Endometrium (tissue), 2 donors: ENCODE measurements at regions not wholly inside any gene's neighbourhood (a gene's known extent, or its start where the extent isn't known, plus 50 kb on each side); places are given as distances from the start of the nearest gene placed in this dataset.

Source experiments
- FAIRE-seq: peaks from 2 replicates; lab custom pipeline; 2012; peaks lifted over from hg19 to GRCh38; lab: Jason Lieb, UNC
- donor health status: control.
- donor health status: control.

- no peak for FAIRE-seq
Measured at GRCh38 chr2:195495966-195496365, 161.1 kb upstream of the SLC39A10 start.

- no peak for FAIRE-seq
Measured at GRCh38 chr2:195495351-195495750, 161.7 kb upstream of the SLC39A10 start.

DNA sequence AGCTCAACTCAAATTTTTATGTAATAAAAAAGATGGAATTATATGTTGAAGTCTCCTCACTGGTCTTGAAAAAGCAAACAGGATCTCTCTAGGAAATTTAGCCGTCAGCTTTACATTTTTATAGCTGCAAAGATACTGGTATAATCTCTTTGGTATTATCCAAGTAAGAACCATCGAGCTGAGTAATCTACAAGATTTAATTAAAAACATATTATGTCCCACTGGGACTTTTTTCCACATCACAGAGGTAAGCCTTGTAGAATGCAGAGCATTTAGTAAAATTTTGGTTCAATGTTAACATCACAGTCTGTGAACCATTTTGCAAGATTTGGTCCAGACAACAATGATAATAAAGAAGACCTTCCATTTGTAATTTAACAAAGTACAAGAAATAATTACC is 162.6 kb upstream of the SLC39A10 start:
- no peak for FAIRE-seq

DNA sequence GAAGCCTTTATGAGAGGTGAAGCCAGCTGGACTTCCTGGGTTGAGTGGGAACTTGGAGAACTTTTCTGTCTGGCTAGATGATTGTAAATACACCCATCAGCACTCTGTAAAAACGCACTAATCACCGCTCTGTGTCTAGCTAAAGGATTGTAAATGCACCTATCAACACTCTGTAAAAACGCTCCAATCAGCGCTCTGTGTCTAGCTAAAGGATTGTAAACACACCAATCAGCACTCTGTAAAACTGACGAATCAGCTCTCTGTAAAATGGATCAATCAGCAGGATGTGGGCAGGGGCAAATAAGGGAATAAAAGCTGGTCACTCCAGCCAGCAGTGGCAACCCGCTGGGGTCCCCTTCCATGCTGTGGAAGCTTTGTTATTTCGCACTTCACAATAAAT is 163.6 kb upstream of the SLC39A10 start:
- FAIRE-seq = no peak

GRCh38 chr2:195490319-195490718 is 166.7 kb upstream of the SLC39A10 start:
- no peak for FAIRE-seq

- FAIRE-seq = no peak
Measured at GRCh38 chr2:195489101-195489500, 167.9 kb upstream of the SLC39A10 start.

DNA sequence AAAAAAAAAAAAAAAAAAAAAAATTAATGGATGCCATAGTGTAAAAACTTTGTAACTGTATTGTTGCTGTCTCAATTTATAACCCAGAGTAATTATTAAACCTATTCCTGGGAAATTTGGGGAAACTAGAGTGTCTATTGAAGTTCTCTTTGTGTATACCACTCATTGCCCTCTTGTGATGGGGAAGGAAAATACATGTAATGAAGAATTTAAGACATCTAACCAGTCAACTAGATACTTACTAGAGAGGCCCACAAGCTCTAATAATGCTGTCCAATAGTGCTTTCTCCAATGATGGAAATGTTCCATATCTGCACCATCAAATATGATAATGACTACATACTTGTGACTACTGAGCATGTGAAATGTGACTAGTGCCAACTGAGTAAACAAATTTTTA is 168.5 kb upstream of the SLC39A10 start:
- FAIRE-seq = no peak

DNA sequence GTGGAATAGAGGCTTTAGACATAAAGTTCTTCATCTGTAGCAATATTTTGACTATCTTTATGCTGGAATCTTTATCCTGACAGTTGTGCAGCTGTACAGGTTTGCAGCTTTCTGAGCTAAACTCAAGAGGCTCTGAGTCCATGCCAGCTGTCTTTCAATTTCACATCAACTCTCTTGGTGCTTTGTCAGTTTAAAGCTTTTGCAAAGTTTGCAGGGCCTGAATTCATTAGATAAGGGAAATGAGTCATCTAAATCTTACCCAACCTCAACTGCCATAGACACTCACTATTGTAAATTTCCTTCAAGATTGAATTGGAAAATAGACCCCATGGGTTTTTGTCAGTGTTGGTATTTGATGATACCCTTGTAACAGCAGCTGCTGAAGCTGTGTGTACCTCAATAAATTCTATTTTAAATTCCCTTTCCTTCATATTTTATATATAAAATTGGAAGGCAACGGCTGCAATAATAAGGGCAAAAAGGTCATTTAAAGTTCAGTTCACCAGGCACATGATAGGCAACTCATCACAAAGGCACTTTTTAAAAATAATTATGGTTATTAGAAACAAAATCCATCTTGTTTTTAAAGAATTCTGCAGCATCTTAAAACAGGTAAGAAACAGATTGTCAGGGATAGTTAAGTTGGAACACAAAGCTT is 169.9 kb upstream of the SLC39A10 start:
- no peak for FAIRE-seq

DNA sequence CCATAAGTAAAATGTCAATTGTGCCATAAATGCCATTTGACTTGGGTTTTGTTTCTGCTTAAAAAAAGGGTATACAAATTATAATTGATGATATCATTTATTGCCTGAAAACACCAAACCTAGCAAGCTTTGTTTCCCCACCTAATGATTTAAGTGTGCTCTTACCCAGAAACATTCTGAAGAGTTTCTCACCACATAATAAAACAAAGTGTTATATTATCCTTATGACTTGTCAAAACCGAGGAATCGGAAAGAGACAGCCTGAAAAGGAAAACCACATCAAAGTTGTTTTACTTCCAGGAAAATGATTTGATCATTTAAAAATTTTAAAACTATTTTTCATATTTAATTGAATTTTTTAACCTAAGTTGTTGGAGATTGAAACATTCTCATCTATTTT is 170.5 kb upstream of the SLC39A10 start:
- FAIRE-seq = no peak

- no peak for FAIRE-seq
Measured at GRCh38 chr2:195482010-195482409, 175.0 kb upstream of the SLC39A10 start.

- FAIRE-seq = no peak
Measured at GRCh38 chr2:195480121-195480520, 176.9 kb upstream of the SLC39A10 start.

GRCh38 chr2:195479407-195479806 is 177.6 kb upstream of the SLC39A10 start:
- no peak for FAIRE-seq

GRCh38 chr2:195477996-195478382 is 179.0 kb upstream of the SLC39A10 start:
- FAIRE-seq = no peak

- no peak for FAIRE-seq
Measured at GRCh38 chr2:195477248-195477995, 179.6 kb upstream of the SLC39A10 start.

DNA sequence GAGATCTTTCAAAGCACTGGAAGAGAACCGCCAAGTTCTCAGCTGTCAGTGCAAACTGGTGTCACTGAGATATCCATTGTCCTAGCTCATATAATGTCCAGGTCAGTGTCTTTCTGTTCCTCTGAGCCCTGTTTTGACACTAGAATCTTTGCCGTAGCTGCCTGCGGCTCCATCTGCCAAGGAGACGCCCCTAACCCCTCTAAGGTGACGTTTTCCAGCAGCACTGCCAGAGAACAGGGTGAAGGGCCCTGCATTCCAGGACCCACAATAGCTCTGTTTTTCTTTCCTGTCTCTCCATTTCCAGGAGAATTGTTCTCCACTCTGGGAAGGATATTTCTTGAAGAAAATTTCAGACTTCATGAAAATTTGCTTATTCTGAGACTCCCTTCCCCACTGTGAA is 181.7 kb upstream of the SLC39A10 start:
- FAIRE-seq = no peak

- no peak for FAIRE-seq
Measured at GRCh38 chr2:195473862-195474261, 183.2 kb upstream of the SLC39A10 start.

- FAIRE-seq = no peak
Measured at GRCh38 chr2:195472501-195473234, 184.4 kb upstream of the SLC39A10 start.

- no peak for FAIRE-seq
Measured at GRCh38 chr2:195471807-195472206, 185.2 kb upstream of the SLC39A10 start.

DNA sequence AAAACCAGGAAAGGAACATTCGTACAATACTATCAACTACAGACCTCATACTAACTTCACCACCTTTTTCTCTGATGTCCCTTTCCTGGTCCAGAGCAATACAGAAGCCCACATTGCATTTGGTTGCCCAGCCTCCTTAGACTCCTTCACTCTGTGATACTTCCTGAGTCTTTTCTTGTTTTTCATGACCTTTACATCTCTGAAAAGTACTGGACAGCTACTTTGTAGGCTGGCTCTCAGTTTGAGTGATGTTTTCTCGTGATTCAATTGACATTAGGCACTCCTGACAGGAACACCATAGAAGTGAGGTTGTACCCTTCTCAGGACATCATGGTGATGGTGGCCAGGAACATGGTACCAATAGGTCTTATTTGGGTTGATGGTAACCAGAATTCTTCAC is 185.9 kb upstream of the SLC39A10 start:
- no peak for FAIRE-seq

DNA sequence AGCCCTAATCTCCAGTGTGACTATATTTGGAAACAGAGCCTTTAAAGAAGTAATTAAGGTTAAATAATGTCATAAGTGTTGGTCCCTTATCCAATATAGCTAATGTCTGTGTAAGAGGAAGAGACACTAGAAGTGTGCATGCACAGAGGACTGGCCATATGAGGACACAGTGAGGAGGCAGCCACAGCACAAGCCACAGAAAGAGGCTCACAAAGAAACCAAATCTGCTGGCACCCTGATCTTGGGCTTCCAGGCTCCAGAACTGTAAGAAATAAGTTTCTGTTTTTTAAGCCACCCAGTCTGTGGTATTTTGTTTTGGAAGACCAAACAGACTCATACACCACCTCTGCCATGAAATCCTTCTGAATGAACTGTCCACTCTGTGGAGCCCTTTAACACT is 186.4 kb upstream of the SLC39A10 start:
- no peak for FAIRE-seq

- no peak for FAIRE-seq
Measured at GRCh38 chr2:195468771-195469170, 188.3 kb upstream of the SLC39A10 start.

DNA sequence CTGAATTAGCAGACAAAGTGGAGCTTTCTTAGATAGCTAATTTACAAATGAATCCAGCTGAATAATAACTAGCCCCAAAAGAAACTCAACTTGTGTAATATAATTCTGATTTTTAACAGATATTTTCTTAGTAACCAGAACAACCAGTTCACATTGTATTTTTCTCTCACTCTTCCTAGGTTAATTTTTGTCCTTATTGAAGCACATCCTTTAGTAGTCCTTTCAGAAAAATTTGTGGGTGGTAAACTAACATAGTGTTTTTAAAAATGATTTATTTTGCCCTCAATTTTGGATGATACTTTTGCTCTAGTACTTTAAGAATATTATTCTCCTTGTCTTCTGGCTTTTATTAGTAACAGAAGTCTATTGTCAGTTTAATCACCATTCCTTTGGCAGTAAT is 190.6 kb upstream of the SLC39A10 start:
- no peak for FAIRE-seq

DNA sequence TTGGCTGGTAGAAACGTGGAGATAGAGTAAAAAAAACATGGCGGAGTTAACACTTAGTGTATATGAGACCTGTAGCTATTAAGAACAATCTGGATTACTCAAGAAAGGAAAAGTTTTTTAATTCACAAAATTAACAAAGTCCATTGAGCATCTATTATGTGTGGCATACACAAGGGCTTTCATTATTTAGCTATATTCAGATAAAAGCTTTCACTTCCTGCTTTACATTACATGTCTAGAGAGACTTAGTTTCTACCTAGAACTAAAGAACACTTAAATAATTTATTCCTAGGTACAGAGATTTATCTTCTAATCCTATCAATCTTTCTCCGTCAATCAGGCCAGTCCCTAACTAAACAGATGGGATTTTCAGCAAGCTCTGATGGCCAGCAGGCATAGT is 196.0 kb upstream of the SLC39A10 start:
- no peak for FAIRE-seq
